ENCODE measurements at regions not wholly inside any gene's neighbourhood (a gene's known extent, or its start where the extent isn't known, plus 50 kb on each side); places are given as distances from the start of the nearest gene placed in this dataset.
"Not testable (repeated sequence)": the region's sequence is repeated elsewhere in the genome, so short reads cannot be mapped to it uniquely, and the experiment has no call there.

GRCh38 chr10:113484487-113484886 lies 68.4 kb upstream of the HABP2 start:
- DNase-seq (ENCODE audit: low read depth in 1 of 2, low spot score in 1 of 2): no peak
- TF ChIP-seq JUND (IDR thresholded peaks at IDR 0.05; ENCODE audit: low read depth): no peak
- in situ Hi-C loops (cut with HindIII; ENCODE audit: low pct_unique_long_range_greater_than_20kb, low sequenced_read_pairs): no loop called here

GRCh38 chr10:113485736-113486135 lies 67.1 kb upstream of the HABP2 start:
- no peak for TF ChIP-seq JUND (IDR thresholded peaks at IDR 0.05; ENCODE audit: low read depth)
- in situ Hi-C loops (cut with HindIII; ENCODE audit: low pct_unique_long_range_greater_than_20kb, low sequenced_read_pairs): no loop called here
- DNase-seq (ENCODE audit: low read depth in 1 of 2, low spot score in 1 of 2): no peak

- DNase-seq (ENCODE audit: low read depth in 1 of 2, low spot score in 1 of 2): peak in 1 of 2 experiments; percentile 93
- no peak for TF ChIP-seq JUND (IDR thresholded peaks at IDR 0.05; ENCODE audit: low read depth)
- in situ Hi-C loops (cut with HindIII; ENCODE audit: low pct_unique_long_range_greater_than_20kb, low sequenced_read_pairs): no loop called here
Measured at GRCh38 chr10:113486531-113486930, 66.3 kb upstream of the HABP2 start.

GRCh38 chr10:113487154-113487553 lies 65.7 kb upstream of the HABP2 start:
- in situ Hi-C loops (cut with HindIII; ENCODE audit: low pct_unique_long_range_greater_than_20kb, low sequenced_read_pairs): no loop called here
- no peak for DNase-seq (ENCODE audit: low read depth in 1 of 2, low spot score in 1 of 2)
- TF ChIP-seq JUND (IDR thresholded peaks at IDR 0.05; ENCODE audit: low read depth): no peak

GRCh38 chr10:113488186-113488585 lies 64.7 kb upstream of the HABP2 start:
- TF ChIP-seq JUND (IDR thresholded peaks at IDR 0.05; ENCODE audit: low read depth): no peak
- in situ Hi-C loops (cut with HindIII; ENCODE audit: low pct_unique_long_range_greater_than_20kb, low sequenced_read_pairs): no loop called here

GRCh38 chr10:113489522-113489921 lies 63.3 kb upstream of the HABP2 start:
- DNase-seq (ENCODE audit: low read depth in 1 of 2, low spot score in 1 of 2); in situ Hi-C loops (cut with HindIII; ENCODE audit: low pct_unique_long_range_greater_than_20kb, low sequenced_read_pairs): not testable (repeated sequence)

More at GRCh38 chr10:113488186-113488585, 64.7 kb upstream of the HABP2 start:
- DNase-seq (ENCODE audit: low read depth in 1 of 2, low spot score in 1 of 2): no peak

GRCh38 chr10:113491967-113492565 lies 60.8 kb upstream of the HABP2 start:
- no peak for TF ChIP-seq JUND (IDR thresholded peaks at IDR 0.05; ENCODE audit: low read depth)
- in situ Hi-C loops (cut with HindIII; ENCODE audit: low pct_unique_long_range_greater_than_20kb, low sequenced_read_pairs): no loop called here
- DNase-seq (ENCODE audit: low read depth in 1 of 2, low spot score in 1 of 2): peak in 1 of 2 experiments; percentile 33

GRCh38 chr10:113493195-113493594 lies 59.7 kb upstream of the HABP2 start:
- no peak for DNase-seq (ENCODE audit: low read depth in 1 of 2, low spot score in 1 of 2)
- in situ Hi-C loops (cut with HindIII; ENCODE audit: low pct_unique_long_range_greater_than_20kb, low sequenced_read_pairs): no loop called here
- TF ChIP-seq JUND (IDR thresholded peaks at IDR 0.05; ENCODE audit: low read depth): no peak

GRCh38 chr10:113493882-113494301 lies 59.0 kb upstream of the HABP2 start:
- in situ Hi-C loops (cut with HindIII; ENCODE audit: low pct_unique_long_range_greater_than_20kb, low sequenced_read_pairs): no loop called here
- TF ChIP-seq JUND (IDR thresholded peaks at IDR 0.05; ENCODE audit: low read depth): no peak
- DNase-seq (ENCODE audit: low read depth in 1 of 2, low spot score in 1 of 2): no peak

- in situ Hi-C loops (cut with HindIII; ENCODE audit: low pct_unique_long_range_greater_than_20kb, low sequenced_read_pairs): no loop called here
- no peak for TF ChIP-seq JUND (IDR thresholded peaks at IDR 0.05; ENCODE audit: low read depth)
- no peak for DNase-seq (ENCODE audit: low read depth in 1 of 2, low spot score in 1 of 2)
Measured at GRCh38 chr10:113494761-113495160, 58.1 kb upstream of the HABP2 start.

- in situ Hi-C loops (cut with HindIII; ENCODE audit: low pct_unique_long_range_greater_than_20kb, low sequenced_read_pairs): no loop called here
- TF ChIP-seq JUND (IDR thresholded peaks at IDR 0.05; ENCODE audit: low read depth): no peak
- no peak for DNase-seq (ENCODE audit: low read depth in 1 of 2, low spot score in 1 of 2)
Measured at GRCh38 chr10:113495553-113495952, 57.3 kb upstream of the HABP2 start.

- DNase-seq (ENCODE audit: low read depth in 1 of 2, low spot score in 1 of 2): no peak
- TF ChIP-seq JUND (IDR thresholded peaks at IDR 0.05; ENCODE audit: low read depth): no peak
- in situ Hi-C loops (cut with HindIII; ENCODE audit: low pct_unique_long_range_greater_than_20kb, low sequenced_read_pairs): no loop called here
Measured at GRCh38 chr10:113496111-113497109, 56.4 kb upstream of the HABP2 start.

- TF ChIP-seq JUND (IDR thresholded peaks at IDR 0.05; ENCODE audit: low read depth): no peak
- in situ Hi-C loops (cut with HindIII; ENCODE audit: low pct_unique_long_range_greater_than_20kb, low sequenced_read_pairs): no loop called here
- no peak for DNase-seq (ENCODE audit: low read depth in 1 of 2, low spot score in 1 of 2)
Measured at GRCh38 chr10:113497198-113497597, 55.7 kb upstream of the HABP2 start.
